Bronchial epithelial cell (primary cell): ENCODE measurements at regions not wholly inside any gene's neighbourhood (a gene's known extent, or its start where the extent isn't known, plus 50 kb on each side); places are given as distances from the start of the nearest gene placed in this dataset.

Source experiments
- DNase-seq: peaks from one replicate; pipeline ENCODE4 v3.0.0-alpha.2; 2010; ENCODE audit warnings: low read depth
- FAIRE-seq: peaks from 2 replicates; lab custom pipeline; 2011; peaks lifted over from hg19 to GRCh38; lab: Jason Lieb, UNC
- H3K27me3 ChIP-seq: 2 replicates; pipeline ENCODE4 v1.5.1; 2011; ENCODE audit warnings: low read length; ENCODE audit not compliant: control insufficient read depth, insufficient read depth
- H3K36me3 ChIP-seq: 2 replicates; pipeline ENCODE4 v1.5.1; 2011; ENCODE audit warnings: low read length; ENCODE audit not compliant: control insufficient read depth, insufficient read depth
- H3K4me3 ChIP-seq: 2 replicates; pipeline ENCODE4 v1.5.1; 2011; ENCODE audit warnings: mild to moderate bottlenecking, low read depth, low read length, control low read depth
- TF ChIP-seq, protein P1 (sequence below): IDR thresholded peaks from 2 replicates; pipeline ENCODE4 v1.5.1; 2011; ENCODE audit warnings: mild to moderate bottlenecking, moderate library complexity, low read length, control low read depth, inconsistent platforms; ENCODE audit not compliant: insufficient read depth, severe bottlenecking

DNA sequence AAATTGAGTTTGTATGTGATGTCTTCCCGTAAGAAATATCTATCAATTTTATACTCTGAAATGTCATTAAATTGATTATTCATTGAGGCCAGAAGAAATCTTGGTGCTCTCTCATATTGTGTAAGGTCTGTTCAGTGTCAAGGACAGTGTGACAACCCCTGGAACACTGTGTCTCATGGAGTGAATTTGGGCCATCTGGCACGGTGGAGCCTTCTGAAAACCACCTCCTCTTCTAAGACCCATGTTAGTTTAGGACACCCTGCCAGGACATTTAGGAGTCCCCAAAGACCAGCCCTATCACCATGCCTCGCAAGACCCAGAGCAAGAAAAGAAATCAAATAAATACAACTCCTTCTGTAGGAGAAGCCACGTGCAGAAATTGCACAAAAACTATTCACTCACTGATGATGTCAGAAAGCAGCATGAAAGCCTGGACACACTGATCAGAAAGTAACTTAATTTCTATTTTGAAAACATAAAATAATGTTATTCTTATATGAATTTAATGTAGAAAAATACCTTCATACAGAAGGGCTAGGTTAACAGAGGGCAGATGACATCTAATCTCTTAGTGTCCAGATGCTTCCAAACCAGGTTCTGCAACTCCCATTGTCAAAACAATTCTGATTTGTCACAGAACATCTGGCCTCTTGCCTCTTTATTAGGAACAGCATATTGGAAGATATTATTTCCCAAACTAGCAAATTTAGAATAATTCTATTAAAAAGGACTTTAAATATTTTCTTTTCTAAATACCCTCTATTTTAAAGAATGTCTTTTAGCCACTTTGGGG lies 298.8 kb downstream of the NR2F1-AS1 start:
- TF ChIP-seq, protein P1, sequence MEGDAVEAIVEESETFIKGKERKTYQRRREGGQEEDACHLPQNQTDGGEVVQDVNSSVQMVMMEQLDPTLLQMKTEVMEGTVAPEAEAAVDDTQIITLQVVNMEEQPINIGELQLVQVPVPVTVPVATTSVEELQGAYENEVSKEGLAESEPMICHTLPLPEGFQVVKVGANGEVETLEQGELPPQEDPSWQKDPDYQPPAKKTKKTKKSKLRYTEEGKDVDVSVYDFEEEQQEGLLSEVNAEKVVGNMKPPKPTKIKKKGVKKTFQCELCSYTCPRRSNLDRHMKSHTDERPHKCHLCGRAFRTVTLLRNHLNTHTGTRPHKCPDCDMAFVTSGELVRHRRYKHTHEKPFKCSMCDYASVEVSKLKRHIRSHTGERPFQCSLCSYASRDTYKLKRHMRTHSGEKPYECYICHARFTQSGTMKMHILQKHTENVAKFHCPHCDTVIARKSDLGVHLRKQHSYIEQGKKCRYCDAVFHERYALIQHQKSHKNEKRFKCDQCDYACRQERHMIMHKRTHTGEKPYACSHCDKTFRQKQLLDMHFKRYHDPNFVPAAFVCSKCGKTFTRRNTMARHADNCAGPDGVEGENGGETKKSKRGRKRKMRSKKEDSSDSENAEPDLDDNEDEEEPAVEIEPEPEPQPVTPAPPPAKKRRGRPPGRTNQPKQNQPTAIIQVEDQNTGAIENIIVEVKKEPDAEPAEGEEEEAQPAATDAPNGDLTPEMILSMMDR: no peak
- no peak for DNase-seq
- Histone ChIP-seq H3K27me3 (no peaks in the 10 kb centered on the region), H3K36me3 (no peaks in the 10 kb centered on the region), H3K4me3 (no peak overlapping the region)
- FAIRE-seq: no peak

DNA sequence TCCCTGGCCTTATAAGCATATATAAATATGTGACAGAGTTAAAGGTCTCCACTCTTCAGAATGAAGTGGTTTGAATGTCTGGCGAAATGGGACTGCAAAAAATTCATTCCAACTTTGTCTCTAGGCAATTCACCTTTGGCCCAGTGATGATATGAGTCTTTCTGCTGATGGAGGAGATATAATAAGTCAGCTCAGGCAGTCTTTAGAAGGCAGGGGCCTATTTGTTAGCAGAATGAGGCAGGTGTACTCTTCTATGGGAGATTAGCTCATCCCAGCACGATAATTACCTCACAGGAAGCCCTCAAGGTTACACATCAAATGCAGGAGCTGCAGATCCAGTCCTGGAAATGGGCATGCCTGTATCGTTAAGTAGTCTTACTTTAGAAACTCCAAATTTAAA lies 300.5 kb downstream of the NR2F1-AS1 start:
- FAIRE-seq (no peak), DNase-seq (no peak)
- Histone ChIP-seq H3K4me3 (no peak overlapping the region), H3K27me3 (no peaks in the 10 kb centered on the region), H3K36me3 (no peaks in the 10 kb centered on the region)
- TF ChIP-seq, protein P1: no peak

DNA sequence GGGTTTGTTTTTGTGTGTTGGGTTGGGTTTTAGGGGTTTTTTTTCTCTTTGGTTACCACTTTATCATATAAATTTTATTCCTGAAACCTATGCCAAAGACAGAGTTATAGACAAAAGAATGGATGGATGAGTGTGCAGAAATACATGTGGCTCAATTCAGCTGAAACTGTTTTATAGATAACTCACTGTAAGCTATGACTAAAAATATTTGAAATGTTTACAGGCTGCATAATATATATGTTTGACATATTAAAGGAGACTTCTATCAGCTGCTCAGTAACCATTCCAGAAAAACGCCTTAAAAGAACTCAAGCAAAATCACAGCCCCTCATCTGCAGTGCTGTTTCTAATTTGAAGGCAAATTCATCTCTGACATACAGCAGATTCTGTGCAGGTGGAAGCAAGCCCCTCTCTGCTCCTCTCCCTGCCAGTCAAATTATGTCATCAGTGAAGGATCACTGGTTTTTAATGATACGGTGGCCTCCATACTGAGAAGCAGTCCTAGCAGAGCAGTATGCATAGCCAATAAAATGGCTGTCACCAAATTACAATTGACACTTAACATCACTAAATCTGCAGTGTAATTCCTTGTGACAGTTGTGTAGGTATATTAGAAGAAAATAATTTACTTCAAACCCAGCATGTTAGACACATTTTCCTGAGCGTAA lies 301.6 kb downstream of the NR2F1-AS1 start:
- TF ChIP-seq, protein P1: no peak
- H3K4me3 ChIP-seq: no peak overlapping the region
- no peaks in the 10 kb centered on the region for H3K36me3 ChIP-seq
- H3K27me3 ChIP-seq: no peaks in the 10 kb centered on the region
- DNase-seq (no peak), FAIRE-seq (no peak)

DNA sequence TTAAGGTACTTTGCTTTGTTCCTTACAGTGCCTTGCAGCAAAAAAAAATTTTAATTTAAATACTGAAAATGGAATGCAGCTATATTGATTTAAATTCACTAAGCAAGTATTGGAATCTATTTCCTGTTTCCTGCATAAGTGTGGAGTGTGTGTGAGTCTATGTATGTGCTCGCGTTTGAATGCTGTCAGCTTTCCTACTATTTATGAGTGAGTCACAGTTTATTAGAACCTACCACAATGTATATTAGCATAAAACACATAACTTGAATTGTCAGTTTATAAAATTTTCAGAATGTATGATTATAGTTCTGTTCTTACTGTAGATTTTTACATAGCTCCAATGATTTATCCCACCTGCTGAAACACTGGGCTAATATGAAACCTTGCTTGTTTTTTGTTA lies 302.1 kb downstream of the NR2F1-AS1 start:
- no peaks in the 10 kb centered on the region for H3K36me3 ChIP-seq
- TF ChIP-seq, protein P1: no peak
- DNase-seq (peak; percentile 49), FAIRE-seq (no peak)
- no peak overlapping the region for H3K4me3 ChIP-seq
- no peaks in the 10 kb centered on the region for H3K27me3 ChIP-seq

DNA sequence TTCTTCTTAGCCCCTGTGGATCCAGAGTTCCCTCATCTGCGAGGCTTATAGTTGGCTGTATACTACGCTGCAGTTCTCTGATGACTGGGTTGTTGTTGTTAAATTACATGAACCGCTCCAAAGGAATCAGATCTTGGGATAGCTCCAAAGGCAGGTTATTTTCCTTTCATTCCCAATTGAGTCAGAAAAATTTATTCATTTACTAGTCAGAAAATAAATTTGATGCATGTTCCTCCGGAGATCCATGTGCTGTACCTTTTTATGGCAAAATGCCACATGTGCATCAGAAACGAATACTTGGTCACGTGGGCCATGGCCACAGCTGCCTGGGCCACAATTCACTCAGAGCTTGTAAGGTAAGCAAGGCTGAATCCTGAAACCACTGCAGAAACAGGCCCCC lies 304.0 kb downstream of the NR2F1-AS1 start:
- Histone ChIP-seq H3K36me3 (no peaks in the 10 kb centered on the region), H3K4me3 (no peak overlapping the region), H3K27me3 (no peaks in the 10 kb centered on the region)
- DNase-seq (no peak), FAIRE-seq (no peak)
- TF ChIP-seq, protein P1: no peak
